ENCODE measurements at regions not wholly inside any gene's neighbourhood (a gene's known extent, or its start where the extent isn't known, plus 50 kb on each side); places are given as distances from the start of the nearest gene placed in this dataset.

GRCh38 chr1:193479187-193479586 is 292.8 kb upstream of the B3GALT2 start:
- no peaks in the 10 kb centered on the region for H3K4me1 Mint-ChIP-seq (ENCODE audit: insufficient read depth, unreplicated experiment)
- TF ChIP-seq CTCF (IDR thresholded peaks at IDR 0.05; ENCODE audit: unreplicated experiment), result no peak
- CTCF ChIA-PET, result no interaction called here

GRCh38 chr1:193476748-193477147 is 290.3 kb upstream of the B3GALT2 start:
- Mint-ChIP-seq H3K4me1 (ENCODE audit: insufficient read depth, unreplicated experiment) (no peaks in the 10 kb centered on the region), H3K27ac (ENCODE audit: low read depth, unreplicated experiment) (no peak overlapping the region), H3K27me3 (ENCODE audit: insufficient read depth, unreplicated experiment) (no peaks in the 10 kb centered on the region), H3K36me3 (ENCODE audit: insufficient read depth, unreplicated experiment) (no peaks in the 10 kb centered on the region), H3K4me3 (ENCODE audit: unreplicated experiment) (no peak overlapping the region), H3K9me3 (ENCODE audit: unreplicated experiment) (no peaks in the 10 kb centered on the region)
- no TSS peak for BruUV-seq (replicated peaks)
- ChIA-PET POLR2A (interaction anchor here (0.7 kb wide), 1 partner anchor 73 kb away, joined by 3 read pairs; no protein-coding TSS in a partner anchor), CTCF (interaction anchor here (1.0 kb wide), 1 partner anchor 10 kb away, joined by 5 read pairs; no protein-coding TSS in a partner anchor)
- intact Hi-C loops (cut with micrococcal nuclease), result no loop called here
- no peak for DNase-seq (ENCODE audit: unreplicated experiment)
- no peak for TF ChIP-seq CTCF (IDR thresholded peaks at IDR 0.05; ENCODE audit: unreplicated experiment)

More at GRCh38 chr1:193479187-193479586, 292.8 kb upstream of the B3GALT2 start:
- POLR2A ChIA-PET, result interaction anchor here (0.6 kb wide), 1 partner anchor 17 kb away, joined by 3 read pairs; no protein-coding TSS in a partner anchor
- Mint-ChIP-seq H3K27ac (ENCODE audit: low read depth, unreplicated experiment) (no peak overlapping the region), H3K9me3 (ENCODE audit: unreplicated experiment) (no peaks in the 10 kb centered on the region), H3K27me3 (ENCODE audit: insufficient read depth, unreplicated experiment) (no peaks in the 10 kb centered on the region), H3K36me3 (ENCODE audit: insufficient read depth, unreplicated experiment) (no peaks in the 10 kb centered on the region), H3K4me3 (ENCODE audit: unreplicated experiment) (no peak overlapping the region)
- BruUV-seq (replicated peaks), result no TSS peak
- DNase-seq (ENCODE audit: unreplicated experiment), result no peak
- intact Hi-C loops (cut with micrococcal nuclease), result no loop called here

- ChIA-PET CTCF (no interaction called here), POLR2A (no interaction called here)
- no peaks in the 10 kb centered on the region for H3K27me3 Mint-ChIP-seq (ENCODE audit: insufficient read depth, unreplicated experiment)
- intact Hi-C loops (cut with micrococcal nuclease), result no loop called here
- no TSS peak for BruUV-seq (replicated peaks)
- no peaks in the 10 kb centered on the region for H3K4me1 Mint-ChIP-seq (ENCODE audit: insufficient read depth, unreplicated experiment)
- H3K36me3 Mint-ChIP-seq (ENCODE audit: insufficient read depth, unreplicated experiment), result no peaks in the 10 kb centered on the region
- no peak overlapping the region for H3K27ac Mint-ChIP-seq (ENCODE audit: low read depth, unreplicated experiment)
- no peak overlapping the region for H3K4me3 Mint-ChIP-seq (ENCODE audit: unreplicated experiment)
- no peak for TF ChIP-seq CTCF (IDR thresholded peaks at IDR 0.05; ENCODE audit: unreplicated experiment)
- no peak for DNase-seq (ENCODE audit: unreplicated experiment)
- H3K9me3 Mint-ChIP-seq (ENCODE audit: unreplicated experiment), result no peaks in the 10 kb centered on the region
Observed at GRCh38 chr1:193473932-193474331, 287.5 kb upstream of the B3GALT2 start.

- TF ChIP-seq CTCF (IDR thresholded peaks at IDR 0.05; ENCODE audit: unreplicated experiment), result no peak
- no peaks in the 10 kb centered on the region for H3K27me3 Mint-ChIP-seq (ENCODE audit: insufficient read depth, unreplicated experiment)
- CTCF ChIA-PET, result interaction anchor here (0.6 kb wide), 3 partner anchors 54 to 732 kb away, joined by 3 to 4 read pairs (median 3); no protein-coding TSS in a partner anchor
- H3K36me3 Mint-ChIP-seq (ENCODE audit: insufficient read depth, unreplicated experiment), result no peaks in the 10 kb centered on the region
- DNase-seq (ENCODE audit: unreplicated experiment), result no peak
- BruUV-seq (replicated peaks), result no TSS peak
- H3K4me3 Mint-ChIP-seq (ENCODE audit: unreplicated experiment), result no peak overlapping the region
- no peaks in the 10 kb centered on the region for H3K9me3 Mint-ChIP-seq (ENCODE audit: unreplicated experiment)
- H3K4me1 Mint-ChIP-seq (ENCODE audit: insufficient read depth, unreplicated experiment), result no peaks in the 10 kb centered on the region
- intact Hi-C loops (cut with micrococcal nuclease), result no loop called here
- no peak overlapping the region for H3K27ac Mint-ChIP-seq (ENCODE audit: low read depth, unreplicated experiment)
- POLR2A ChIA-PET, result no interaction called here
Observed at GRCh38 chr1:193472838-193473398, 286.5 kb upstream of the B3GALT2 start.
